GM18502 (cell line): ENCODE measurements at regions not wholly inside any gene's neighbourhood (a gene's known extent, or its start where the extent isn't known, plus 50 kb on each side); places are given as distances from the start of the nearest gene placed in this dataset.

Experiments used
- ATAC-seq: cut with Tn5 transposase; IDR thresholded peaks from one replicate; pipeline ENCODE4 v1.9.1; 2021; ENCODE audit warnings: mild to moderate bottlenecking; ENCODE audit not compliant: unreplicated experiment, poor library complexity

DNA sequence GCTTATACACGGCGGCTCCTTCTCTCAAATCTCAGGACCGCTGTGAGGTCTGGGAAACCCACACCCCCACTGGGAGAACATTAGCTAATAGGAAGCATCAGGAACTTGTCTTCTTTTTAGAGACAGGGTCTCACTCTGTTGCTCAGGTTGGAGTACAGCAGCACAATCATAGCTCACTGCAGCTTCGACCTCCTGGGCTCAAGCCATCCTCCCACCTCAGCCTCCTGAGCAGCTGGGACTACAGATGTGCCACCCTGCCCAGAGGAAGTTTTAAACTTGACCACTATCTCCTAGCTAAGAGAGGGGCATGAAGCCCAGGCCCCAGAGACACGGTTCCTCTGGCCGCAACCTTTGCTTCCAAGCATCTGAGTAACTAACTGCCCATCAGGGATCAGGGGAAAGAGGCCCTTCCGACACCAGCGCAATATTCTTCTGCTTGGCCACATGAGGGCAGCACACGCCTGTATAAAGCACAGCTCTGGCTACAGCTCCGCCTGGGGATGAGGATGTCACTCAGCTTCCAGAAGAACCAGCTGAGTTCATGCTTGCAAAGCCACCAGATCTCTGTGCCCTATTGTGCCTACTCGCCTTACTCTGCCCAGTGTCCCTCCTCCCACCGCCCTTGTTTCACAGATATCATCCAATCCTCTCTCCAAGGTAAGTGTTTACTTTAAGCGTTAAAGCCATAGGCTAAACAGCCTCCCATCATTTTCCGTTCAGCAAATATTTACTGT is 57.6 kb upstream of the SLC6A11 start:
- peak; percentile 68 for ATAC-seq

GRCh38 chr3:10759495-10759894 is 56.5 kb upstream of the SLC6A11 start:
- ATAC-seq, result no peak

DNA sequence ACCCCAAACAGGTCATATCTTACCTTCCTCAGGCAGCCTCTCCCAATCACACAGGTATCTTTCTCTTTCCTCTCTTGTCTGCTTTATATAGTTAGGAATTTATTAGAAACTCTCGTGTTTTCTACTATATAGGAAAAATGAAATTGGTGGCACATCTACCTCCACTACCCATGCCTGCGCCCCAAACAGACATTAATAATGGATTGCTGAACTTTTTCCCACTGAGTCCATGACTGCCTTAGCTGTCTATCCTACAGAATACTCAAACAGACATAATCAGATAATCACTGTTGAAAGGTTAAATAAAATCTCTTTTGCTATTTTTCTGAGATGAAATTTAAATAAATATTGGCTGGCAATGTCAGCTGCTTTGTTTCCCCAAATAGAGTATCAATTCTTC is 55.8 kb upstream of the SLC6A11 start:
- ATAC-seq, result no peak

DNA sequence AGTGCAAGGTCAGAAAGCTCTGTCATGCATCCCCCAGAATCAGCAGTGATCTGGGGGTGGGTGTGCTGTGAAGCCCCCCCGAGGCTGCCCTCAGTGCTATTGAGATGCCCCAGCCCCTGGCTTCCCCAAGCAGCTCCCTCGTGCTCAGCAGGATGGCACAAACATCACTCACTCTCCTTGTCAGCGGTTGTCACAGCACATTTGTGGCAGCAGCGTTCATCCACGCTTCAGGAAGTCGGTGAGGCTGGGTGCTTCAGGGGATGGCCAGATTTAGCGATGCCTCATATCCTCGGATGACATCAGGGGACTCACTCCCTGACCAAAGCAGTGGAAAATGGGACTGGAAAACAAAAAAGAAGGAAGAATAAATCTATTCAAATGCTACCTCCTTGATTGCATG is 54.4 kb upstream of the SLC6A11 start:
- no peak for ATAC-seq

GRCh38 chr3:10762116-10762515 is 53.9 kb upstream of the SLC6A11 start:
- ATAC-seq, result no peak

DNA sequence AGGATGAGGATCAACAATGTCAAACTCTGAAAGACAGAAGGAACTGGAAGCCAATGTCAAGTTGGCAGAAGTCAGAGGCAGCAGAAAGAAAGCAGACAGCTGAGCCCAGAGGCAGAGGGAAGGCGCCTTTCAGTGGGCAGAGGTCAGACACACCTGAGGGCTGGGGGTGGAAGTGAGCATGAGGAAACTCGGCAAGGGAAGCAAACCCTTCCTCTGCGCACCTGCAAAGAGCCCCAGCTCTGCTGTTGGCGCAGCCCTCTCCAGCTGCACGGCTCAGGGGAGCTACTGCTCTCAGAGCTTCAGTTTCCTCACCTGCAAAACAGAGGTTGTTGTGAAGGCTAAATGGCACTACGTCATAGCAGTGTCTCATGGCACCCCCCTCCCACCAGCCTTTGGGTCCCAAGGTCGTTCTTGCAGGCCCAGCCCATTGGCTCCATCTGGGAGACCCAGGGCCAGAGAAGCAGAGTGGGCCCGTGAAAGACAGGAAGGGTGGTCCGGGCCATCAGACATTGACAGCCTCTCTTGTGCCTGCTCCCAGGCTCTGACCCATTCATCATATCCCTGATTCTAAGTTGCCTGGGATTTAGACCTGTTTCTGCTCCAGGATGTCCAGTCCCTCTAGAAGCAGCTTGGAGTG is 53.3 kb upstream of the SLC6A11 start:
- no peak for ATAC-seq

- ATAC-seq, result no peak
Observed at GRCh38 chr3:10763248-10763620, 52.8 kb upstream of the SLC6A11 start.

DNA sequence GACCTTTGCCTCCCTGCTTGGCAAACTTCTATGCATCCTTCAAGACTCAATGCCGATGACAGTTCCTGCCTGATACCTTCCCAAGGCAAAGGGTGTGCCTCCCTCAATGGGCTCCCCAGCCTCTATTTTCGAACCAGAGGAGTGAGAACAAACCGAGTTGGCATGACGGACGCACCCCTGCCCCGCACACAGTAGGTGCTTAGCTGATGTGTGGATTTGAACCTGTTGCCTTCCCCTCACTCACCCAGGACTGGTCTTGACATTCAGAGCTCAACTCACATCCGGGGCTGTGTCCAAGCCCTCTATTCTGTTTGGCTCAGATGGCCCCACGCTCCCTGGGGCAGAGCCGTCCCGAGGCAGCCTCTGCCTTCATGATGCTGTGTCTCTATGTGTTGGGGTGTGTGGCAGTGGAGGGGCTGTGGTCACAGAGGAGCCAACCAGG is 52.2 kb upstream of the SLC6A11 start:
- no peak for ATAC-seq

GRCh38 chr3:10764259-10765051 is 51.6 kb upstream of the SLC6A11 start:
- no peak for ATAC-seq

DNA sequence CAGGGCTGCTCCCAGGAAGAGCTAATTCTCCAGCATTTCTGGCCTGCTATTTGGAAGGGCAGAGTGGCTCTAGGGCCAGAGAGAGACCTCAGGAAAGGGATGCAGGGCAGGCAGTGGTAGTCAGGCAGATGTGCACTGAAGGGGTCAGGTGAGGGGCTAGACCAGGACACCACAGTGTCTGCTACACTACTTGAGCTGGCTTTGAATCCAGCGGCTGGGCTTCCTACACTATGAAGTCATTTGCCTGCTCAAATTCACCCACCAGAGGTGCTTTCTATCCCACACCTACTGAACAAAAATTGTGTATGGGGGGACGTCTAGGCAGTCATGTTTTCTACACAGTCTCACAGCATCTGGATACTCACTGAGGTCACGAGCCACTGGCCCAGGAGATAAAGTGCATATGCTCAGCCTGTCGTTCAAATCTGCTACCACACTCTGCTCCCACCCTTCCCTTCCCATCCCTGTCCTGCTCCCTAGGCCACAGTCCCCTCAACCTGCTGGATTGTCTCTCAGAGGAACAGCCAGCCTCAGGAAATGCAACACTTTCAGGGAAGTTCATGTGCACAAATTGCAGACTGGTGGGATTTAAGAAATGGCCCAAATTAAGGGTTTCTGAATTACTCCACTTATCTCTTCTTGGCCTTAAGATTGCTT is 49.9 kb upstream of the SLC6A11 start:
- ATAC-seq, result no peak
